T-helper 9 cell (primary cell): ENCODE measurements at regions not wholly inside any gene's neighbourhood (a gene's known extent, or its start where the extent isn't known, plus 50 kb on each side); places are given as distances from the start of the nearest gene placed in this dataset.

Source experiments
- DNase-seq: peaks from one replicate; pipeline ENCODE4 v3.0.0-alpha.2; 2020

DNA sequence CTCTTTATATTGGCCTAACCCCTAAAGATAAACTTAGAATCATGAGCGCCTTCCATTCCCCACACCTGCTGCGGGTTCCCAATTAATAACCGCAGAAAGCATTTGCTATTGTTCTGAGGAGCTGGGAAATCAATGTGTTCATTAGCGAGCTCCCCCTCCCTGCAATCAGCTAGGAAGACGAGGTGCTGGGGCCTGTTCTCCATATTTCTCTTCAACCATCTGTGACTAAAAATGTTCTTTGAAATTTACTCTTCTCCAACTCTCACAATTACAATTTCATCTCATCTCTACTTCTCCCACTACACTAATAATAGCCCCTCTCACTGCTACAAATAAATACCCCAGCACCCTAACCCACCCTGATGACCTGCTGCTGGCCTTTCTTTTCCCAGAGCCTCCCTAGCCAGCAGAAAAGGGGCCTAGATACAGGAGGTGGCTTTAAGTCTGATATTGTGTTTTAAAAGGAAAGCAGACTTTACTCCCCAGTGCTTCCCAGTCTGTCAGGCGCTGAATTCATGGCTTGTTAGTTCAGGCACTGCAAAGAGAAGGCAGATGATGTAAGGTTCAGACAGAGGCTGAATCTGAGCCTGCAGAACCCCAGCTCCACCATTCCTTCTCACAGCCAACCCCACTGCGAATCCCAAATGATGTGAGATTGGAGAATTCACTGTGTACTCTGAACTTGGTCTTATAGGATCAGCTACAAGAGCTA, 477.5 kb upstream of the DAB1 start:
- DNase-seq, result no peak

GRCh38 chr1:57898531-57898930, 474.7 kb upstream of the DAB1 start:
- DNase-seq, result no peak

DNA sequence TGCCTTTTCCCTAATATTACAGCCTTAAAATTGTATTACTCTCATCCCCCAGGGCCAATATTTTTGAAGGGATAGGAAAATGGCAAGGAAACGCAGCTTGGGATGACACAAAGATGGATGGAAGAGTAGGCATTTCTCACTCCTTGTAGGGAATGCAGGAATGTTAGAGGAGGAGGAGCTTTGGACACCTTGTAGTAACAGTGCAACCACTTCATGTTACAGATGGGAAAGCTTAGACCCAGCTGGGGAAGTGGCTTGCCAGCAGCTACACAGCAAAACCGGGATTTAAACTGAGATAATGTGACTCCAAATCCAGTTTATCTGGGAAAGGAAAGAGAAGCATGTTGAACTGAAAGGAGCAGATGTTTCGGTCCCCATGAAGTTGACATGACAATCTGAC, 473.7 kb upstream of the DAB1 start:
- DNase-seq, result no peak

DNA sequence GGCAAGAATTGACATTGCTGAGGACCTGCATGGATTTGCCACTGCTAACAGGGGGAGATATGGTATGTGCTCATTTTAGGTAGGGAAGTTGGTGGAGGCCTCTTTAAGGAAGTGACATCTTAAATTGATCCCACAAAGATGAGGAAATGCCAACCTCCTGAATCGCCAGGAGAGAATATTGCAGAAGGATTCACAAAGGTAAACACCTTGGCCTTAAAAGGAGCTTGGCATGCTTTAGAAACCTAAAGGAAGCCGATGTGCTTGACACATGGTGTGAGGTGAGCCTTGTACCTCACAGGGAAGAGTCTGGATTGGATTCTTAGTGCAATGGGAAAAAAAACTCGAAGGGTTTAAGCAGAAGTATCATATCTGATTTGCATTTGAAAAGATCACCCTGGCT, 470.5 kb upstream of the DAB1 start:
- DNase-seq, result no peak

- DNase-seq, result no peak
Observed at GRCh38 chr1:57889676-57890320, 465.9 kb upstream of the DAB1 start.

DNA sequence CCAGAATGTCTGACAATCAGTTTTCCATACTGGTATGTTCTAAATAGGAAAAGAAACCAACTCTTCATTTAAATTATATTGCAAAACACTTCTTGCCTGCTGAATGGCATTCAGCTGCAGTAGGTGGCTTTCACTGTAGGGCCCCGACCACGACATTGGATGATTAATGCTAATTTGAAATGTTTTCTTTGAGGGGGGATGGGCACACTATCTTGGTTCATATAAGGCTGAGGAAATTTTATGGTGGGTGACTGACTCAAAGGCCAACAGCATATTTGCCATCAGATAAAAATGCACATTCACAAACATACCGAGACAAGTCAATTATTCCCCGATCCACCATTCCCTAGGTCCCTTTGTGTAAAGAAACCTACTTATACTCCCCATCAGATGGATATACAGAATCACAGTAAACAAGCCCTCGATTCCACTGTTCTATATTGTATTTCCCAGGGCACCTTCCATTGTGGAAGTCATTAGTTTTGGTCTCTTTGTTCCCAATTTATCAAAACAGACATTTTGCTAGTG, 464.2 kb upstream of the DAB1 start:
- DNase-seq, result no peak

DNA sequence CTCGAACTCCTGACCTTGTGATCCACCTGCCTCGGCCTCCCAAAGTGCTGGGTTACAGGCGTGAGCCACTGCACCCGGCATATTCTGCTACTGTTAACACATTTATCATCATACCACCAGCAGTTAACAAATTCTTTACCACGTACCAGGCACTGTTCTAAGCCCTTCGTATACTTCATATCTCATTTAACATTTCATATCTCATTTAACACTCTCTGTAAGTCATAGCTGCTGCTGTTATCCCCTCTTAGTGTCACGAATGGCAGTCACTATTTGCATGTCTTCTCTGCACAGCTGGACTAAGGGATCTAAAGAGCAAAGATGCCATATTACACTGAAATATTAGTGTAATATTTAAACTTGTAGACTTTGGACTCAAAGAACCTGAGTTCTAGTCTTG, 462.5 kb upstream of the DAB1 start:
- no peak for DNase-seq

DNA sequence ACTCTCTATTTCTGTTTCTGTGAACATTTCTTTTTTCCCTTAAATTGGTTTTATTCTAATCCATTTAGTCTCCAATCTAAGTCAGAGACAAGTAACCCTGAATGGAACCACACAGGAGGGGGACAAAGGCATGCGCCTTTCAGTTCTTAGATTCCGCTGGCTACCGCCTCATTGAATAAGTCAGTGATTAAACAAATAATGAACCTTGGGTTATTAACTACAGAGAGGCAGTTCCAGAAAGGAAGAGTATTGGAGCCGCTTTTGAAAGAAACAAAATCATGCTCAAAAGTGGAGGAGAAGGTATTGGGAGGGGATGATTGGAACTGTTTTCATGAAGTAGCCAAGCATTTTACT, 459.8 kb upstream of the DAB1 start:
- no peak for DNase-seq

GRCh38 chr1:57882934-57883641, 459.2 kb upstream of the DAB1 start:
- no peak for DNase-seq

GRCh38 chr1:57882072-57882471, 458.2 kb upstream of the DAB1 start:
- no peak for DNase-seq

- DNase-seq, result no peak
Observed at GRCh38 chr1:57881639-57882038, 457.8 kb upstream of the DAB1 start.

GRCh38 chr1:57879700-57880099, 455.8 kb upstream of the DAB1 start:
- no peak for DNase-seq

- no peak for DNase-seq
Observed at GRCh38 chr1:57874418-57874877, 450.6 kb upstream of the DAB1 start.

GRCh38 chr1:57872913-57873312, 449.1 kb upstream of the DAB1 start:
- no peak for DNase-seq

DNA sequence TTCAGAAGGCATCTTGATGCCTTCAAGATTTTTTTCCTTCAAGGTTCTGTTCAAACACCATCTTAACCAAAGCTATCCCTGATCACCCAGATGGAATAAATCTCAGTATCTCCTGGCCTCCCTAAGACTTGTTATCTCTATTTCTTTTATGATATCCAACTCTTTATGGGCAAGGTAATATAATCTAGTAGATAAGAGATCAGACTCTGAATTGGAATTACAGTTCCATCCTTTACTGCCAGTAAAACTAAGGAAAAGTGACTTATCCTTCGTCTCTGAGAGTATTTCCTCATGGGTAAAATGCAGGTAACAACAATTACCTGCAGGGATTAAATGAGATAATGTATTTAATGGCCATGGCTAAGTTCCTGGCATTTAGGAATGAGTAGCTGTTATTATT, 445.0 kb upstream of the DAB1 start:
- no peak for DNase-seq

GRCh38 chr1:57868239-57868638, 444.4 kb upstream of the DAB1 start:
- DNase-seq, result no peak

- DNase-seq, result no peak
Observed at GRCh38 chr1:57866998-57867397, 443.1 kb upstream of the DAB1 start.

DNA sequence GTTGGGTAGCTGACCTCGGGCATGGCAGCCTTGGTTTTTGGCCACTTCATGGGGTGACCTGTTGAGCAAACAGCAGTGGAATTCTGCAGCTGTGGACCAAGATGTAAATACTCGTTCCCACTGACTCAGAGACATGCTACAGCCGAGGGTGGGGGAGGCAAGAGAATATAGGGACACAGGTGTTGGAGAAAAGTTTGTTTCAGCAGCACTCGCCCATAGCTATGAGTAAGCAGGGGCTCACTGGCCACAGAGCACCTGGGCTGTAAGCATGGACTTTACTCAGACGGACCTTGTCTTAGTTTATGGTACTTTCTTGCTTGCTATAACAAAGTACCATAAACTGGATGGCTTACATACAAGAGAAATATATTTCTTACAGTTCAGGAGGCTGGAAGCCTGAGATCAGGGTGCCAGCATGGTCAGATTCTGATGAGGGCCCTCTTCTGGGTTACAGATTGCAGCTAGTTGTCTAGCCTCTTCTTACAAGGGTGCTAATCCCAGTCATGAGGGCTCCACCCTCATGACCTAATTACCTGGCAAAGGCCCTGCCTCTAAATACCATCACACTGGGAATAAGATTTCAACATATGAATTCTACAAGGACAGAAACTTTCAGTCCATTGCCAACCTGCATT, 437.2 kb upstream of the DAB1 start:
- no peak for DNase-seq

GRCh38 chr1:57860325-57860724, 436.5 kb upstream of the DAB1 start:
- DNase-seq, result no peak

DNA sequence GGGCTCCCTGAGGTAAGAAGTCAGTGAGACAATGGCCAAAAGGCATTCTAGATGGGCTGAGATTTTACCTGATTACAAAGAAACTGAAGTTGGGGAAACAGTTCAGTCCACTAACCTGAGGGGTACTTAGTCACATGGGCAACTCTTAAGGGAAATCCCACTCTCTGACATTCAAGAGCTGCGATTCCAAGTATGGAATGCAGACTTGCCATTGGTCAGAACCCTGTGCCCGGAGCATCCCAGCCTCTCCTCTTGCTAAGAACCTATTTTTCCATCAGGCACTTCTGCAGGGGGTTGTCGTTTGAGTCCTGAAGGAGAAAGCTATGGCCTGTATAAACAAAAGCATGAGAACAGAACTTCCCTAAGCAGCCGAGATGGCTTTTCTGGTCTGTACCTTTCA, 434.9 kb upstream of the DAB1 start:
- DNase-seq, result no peak

DNA sequence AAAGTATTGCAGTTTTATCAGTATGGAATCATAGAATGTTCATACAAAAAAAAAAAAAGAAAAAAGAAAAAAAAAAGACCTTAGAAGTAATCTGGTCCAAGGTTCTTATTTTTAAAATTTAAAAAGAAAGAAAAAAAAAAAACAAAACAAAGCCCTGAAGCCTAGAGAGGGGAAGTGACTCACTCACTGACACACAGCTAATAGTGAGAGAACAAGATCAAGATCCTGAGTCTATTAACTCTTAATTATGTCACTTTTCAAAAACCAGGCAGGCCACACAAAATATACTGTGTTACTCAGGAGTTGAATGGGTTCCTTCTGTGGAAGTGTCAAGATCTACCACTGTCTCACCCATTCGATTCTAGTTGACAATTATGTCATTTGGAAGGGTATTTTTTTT, 433.9 kb upstream of the DAB1 start:
- no peak for DNase-seq

- DNase-seq, result no peak
Observed at GRCh38 chr1:57854436-57854835, 430.6 kb upstream of the DAB1 start.

GRCh38 chr1:57850176-57850940, 426.5 kb upstream of the DAB1 start:
- no peak for DNase-seq
